Inflammatory macrophage treated with lipopolysaccharide for 4 hours (primary cell): ENCODE measurements at regions not wholly inside any gene's neighbourhood (a gene's known extent, or its start where the extent isn't known, plus 50 kb on each side); places are given as distances from the start of the nearest gene placed in this dataset.
A peak's percentile ranks its signal among the peaks of the same experiment; 100 is the strongest.

Experiments used
- DNase-seq: peaks from one replicate; pipeline ENCODE4 v3.0.0-alpha.2; 2020

DNA sequence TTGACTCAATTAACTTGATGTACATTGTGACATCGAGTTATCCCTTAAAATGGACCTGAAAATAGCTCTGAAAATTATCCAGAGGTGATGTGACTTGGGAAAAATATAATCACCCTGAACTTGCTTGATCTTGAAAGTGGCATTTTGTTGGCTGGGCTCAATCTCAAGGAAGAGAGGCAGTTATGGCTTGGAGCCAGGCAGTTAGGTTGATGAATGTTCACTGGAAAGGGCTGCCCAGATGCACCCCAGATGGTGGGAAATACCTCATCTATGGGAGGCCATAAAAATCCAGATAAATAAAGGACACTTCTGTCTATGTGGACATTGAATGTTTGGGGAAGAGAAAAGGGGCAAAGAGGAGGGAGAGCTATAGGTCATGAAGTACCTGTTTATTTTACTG lies 55.7 kb upstream of the OR5AN1 start:
- DNase-seq: no peak

GRCh38 chr11:59295435-59295834 lies 63.3 kb upstream of the OR5AN1 start:
- no peak for DNase-seq

DNA sequence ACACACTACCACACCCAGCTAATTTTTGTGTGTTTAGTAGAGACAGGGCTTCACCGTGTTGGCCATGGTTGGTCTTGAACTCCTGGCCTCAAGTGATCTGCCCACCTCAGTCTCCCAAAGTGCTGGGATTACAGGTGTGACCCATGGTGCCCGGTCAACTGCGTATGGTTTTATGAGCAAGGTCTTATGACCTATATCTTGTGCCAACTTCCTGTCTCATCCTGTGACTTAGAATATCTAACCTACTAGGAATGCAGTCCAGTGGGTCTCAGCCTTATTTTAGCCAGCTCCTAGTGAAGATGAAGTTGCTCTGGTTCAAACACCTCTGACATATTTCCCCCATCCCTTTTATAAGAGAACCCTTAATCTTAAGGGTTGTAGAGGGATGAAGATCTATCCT lies 66.1 kb upstream of the OR5AN1 start:
- no peak for DNase-seq

DNA sequence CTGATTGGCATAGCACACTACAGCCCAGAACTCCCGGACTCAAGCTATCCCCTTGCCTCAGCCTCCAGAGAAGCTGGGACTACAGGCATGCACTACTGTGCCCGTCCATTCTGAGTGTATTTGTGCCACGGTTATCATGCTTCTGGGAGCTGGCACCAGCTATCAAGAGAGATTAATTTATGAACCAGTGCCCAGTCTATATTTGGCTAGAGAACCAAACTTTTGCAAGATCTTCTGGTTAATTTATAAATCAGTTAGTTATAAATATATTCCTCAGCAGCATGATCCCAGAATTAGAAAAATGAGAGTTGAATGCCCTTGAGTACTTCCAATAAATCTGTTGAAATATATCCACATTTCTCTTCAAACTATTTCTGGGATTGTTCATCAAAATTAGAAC lies 67.5 kb upstream of the OR5AN1 start:
- DNase-seq: no peak

DNA sequence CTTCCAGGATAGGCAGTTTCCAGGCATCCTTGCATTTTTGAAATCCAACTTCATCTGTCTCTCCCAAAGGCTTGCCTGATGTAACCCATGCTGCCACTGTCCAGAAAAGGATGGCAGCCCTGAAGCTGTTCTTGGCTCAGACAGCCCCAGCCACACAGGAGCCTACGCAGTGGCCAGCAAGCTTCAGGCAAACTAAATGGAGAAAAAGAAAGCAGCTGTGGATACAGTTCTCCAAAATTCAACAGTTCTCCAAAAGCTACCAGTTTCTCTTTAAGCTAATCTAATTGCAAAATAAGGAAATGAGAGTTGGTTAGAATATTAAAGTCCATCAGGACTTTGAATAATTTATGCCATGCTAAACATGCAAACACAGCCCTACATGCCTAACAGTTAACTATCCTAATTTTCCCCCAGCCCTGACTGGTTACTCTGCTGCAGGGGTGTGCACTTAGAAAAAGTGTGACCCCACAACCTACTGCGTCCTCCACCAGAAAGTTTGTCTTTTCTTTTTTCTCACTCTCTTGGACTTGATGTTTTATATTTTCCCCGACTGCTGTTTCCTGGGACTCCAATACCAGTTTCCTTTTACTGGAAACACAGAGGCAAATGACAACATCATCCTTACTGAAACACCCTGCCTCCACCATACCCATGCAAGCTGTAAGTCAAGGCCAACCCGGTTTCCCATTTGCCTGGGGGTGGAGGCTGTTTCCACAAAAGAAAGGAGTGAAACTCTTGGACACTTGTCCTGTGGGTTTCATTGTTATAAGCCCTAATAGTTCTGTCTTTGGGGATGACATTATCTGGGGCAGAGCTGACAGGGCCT lies 69.1 kb upstream of the OR5AN1 start:
- peak; percentile 83 for DNase-seq

DNA sequence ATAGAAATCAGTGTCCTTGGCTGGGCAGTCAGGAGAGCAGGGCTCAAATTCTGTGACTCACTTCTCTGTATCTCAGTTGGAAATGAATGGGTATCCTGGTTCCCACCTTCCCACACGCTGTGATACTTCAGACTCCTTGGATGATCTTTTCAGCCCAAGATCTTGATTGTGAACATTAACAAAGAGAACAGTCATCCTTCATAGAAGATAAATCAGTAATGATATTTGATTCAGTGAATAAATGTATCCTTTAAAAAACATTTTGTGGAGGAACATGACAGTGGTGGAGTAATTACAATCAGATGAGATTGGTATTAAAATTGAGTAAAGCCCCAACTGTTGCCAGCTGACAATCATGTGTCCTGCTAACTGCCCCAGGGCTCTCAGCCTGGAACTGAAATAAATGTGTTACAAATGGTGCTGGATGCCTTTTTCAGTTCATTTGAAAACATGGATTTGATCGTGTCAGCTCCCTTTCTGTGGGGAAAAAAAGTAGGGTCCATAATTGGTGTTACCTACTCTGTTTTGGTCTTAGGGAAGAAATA lies 72.9 kb upstream of the OR5AN1 start:
- no peak for DNase-seq

DNA sequence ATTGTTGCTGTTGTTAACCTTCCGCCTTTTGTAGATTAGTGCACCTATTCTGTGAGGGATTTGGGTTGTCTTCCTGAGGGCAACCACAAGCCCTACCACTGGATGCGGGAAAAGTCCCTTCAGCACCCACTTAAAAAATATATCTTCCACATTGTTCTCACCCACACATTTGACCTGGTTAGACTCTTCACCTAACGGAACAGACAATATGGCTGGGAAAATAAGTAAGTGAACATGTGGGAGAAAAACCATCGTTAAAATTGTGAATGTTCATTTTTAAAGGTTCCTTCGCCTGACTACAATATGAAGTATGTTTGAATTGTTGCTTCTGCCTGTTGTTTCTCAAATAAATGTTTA lies 72.0 kb upstream of the MPEG1 start:
- DNase-seq: no peak

DNA sequence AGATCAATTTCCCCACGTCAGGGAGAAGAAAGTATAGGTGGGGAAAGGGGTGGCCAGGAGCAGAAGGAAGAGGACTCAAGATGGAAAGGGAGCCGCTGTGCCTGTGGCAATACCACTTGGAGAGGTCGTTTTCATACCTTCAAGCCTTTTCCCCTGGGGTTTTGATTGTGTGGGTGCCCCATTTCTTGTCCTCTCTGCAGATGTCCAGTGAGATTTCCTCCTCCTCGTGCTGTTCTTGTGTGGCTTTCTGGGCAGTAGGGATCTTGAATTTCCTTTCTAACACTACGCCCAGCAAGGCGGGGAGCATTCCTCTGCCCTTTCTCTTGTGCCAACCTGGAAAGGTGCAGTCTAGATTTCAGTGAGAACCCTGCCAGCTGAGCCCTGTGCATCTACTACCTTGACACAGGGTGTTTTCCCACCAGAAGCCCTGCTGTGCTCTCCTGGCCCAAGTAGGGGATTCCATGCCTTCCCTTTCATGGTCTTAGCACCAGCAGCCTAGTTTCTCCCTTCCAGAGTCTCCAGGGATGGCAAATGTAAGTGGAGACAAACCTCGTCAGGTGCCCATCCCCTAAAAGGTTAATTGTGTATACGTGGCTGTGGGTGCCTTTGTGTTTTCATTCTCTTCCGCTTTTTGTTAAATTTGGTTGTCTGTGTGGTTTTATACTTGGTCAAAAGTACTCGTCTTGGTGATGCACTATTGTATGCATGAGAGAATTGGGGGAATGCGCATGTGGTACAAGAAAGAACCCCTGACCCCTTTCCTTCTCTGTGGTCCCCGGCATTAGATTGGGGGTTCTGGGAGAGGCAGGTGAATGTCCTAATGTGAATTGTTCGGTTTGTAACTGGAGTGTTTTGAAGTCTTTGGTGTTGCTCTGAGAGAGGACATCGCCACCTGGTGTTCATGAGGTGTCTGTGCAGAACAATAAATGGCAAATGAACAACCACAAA lies 71.4 kb upstream of the MPEG1 start:
- DNase-seq: peak; percentile 68

DNA sequence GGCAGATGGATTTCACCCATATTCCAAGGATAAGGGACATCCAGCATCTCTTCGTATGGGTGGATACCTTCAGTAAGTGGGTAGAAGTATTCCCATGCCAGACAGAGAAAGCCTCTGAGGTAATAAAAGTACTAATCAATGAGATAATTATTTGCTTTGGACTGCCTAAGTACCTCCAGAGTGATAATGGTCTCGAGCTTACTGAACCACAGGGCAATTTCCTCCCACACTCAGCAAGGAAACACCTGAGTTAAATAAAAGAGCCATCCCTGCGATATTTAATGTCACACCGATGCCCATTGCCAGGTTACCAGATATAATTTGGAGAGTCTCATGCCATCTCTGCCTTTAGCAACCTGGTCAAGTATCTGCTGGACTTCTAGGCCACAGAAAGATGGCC lies 70.6 kb upstream of the MPEG1 start:
- no peak for DNase-seq

- peak; percentile 41 for DNase-seq
These were observed 68.5 kb upstream of the MPEG1 start for GRCh38 chr11:59281177-59281576.

GRCh38 chr11:59273373-59273841 lies 60.7 kb upstream of the MPEG1 start:
- DNase-seq: peak; percentile 74

- peak; percentile 33 for DNase-seq
These were observed 60.1 kb upstream of the MPEG1 start for GRCh38 chr11:59272771-59273372.

- DNase-seq: no peak
These were observed 59.1 kb upstream of the MPEG1 start for GRCh38 chr11:59271811-59272327.

DNA sequence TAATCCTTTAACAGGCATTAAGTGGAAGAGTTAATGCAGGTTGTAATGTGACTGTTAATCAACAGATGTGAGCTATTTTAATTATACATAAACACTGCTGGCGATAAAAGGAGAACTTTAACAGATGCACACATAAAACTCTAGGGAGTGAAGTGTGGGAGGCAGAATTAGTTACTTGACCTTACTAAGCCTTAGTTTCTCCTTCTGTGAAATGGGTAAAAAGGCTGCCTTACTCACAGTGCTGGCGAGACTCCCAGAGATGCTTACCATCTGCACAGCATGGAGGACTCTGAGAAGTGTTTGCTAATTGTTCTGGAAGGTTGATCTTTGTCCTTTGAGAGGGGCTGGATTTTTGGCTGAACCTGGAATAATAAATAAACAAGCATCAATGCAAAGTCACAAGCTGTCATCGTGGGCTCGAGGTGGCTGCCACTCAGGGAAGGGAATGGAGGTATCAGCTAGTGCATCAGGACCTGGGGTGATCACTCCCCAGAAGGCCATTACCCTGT lies 58.6 kb upstream of the MPEG1 start:
- DNase-seq: no peak

DNA sequence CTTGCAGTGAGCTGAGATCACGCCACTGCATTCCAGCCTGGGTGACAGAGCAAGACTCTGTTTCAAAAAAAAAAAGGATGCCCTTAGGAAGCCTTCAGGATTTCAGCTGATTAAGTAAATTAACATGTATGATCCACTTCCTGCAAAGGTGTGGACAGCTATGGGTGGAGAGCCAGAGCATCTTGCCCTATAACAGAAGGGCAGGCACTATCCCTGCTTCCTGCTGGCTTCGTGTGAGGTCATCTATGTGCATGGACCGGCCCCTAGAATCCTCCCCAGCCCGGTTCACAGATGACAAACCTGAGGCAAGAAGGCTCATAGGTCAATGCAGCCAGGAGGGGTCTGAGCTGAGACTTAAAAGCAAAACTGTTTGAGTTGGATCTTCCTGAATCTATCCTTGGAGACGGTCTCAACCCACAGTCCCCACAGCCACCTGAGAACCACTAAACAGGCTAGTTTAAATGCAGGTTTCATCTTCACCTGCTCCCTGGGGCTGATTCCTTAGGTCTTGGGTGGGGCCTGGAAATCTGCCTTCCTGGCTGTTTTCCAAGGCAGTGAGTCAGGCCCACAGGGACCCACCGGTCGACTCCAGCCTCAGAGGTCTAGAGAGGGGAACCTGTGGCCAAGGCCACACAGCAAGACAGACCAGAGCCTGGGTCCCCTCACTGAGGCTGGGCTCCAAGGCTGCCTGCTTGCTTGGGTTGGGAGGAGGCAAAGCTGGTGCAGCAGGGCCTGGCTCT lies 55.2 kb upstream of the MPEG1 start:
- no peak for DNase-seq

DNA sequence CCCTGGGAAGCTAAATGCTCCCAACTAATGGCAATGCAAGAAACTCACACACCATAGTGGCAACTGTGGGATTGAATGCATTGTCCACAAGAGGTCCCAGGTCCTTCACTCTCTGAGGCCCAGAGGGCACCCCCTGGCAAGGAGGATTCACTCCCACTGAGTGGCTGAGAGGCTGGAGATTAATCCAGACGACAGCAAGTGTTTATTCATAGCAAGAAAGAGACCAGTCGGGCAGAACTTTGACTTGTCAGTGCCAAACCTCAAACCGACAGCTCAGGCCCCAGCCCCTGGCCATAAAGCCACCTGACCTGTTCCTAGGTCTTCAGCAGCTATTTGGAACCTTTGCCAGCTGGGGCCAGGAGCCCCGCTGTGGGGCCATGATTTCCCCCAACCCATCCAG lies 54.5 kb upstream of the MPEG1 start:
- DNase-seq: no peak

DNA sequence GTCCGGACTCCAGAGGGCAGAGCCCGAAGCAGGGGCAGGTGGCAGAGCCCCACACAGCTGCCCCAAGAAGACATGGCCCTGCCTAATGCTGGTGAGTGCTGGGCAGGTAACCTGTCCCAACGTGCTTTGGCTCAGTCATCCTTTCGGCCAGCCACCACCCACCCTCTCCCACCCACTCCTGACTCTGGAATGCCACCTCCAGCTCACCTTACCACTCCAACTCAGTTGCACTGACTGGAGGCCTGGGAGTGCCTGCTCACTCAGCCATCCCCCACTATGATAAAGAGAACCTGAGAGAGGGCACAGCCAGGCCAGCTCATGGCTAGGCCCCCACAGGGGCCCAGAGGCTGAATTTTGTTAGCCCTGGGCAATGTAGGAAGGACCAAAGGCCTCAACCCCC lies 53.8 kb upstream of the MPEG1 start:
- no peak for DNase-seq

- no peak for DNase-seq
These were observed 53.0 kb upstream of the MPEG1 start for GRCh38 chr11:59265735-59266134.

DNA sequence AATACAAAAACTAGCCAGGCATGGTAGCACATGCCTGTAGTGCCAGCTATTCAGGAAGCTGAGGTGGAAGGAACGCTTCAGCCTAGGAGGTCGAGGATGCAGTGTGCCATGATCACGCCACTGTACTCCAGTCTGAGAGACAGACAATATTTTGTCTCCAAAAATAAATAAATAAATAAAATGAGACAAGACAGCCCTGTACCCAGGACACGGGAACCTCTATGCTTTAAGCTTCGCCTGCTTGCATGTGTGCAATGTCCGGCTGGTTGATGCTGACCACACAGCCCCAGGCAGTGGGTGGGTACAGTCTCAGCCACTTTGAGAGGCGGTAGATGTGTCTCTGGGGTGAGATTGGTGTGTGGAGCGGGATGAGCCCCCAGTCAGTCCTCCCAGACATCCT lies 52.0 kb upstream of the MPEG1 start:
- no peak for DNase-seq

DNA sequence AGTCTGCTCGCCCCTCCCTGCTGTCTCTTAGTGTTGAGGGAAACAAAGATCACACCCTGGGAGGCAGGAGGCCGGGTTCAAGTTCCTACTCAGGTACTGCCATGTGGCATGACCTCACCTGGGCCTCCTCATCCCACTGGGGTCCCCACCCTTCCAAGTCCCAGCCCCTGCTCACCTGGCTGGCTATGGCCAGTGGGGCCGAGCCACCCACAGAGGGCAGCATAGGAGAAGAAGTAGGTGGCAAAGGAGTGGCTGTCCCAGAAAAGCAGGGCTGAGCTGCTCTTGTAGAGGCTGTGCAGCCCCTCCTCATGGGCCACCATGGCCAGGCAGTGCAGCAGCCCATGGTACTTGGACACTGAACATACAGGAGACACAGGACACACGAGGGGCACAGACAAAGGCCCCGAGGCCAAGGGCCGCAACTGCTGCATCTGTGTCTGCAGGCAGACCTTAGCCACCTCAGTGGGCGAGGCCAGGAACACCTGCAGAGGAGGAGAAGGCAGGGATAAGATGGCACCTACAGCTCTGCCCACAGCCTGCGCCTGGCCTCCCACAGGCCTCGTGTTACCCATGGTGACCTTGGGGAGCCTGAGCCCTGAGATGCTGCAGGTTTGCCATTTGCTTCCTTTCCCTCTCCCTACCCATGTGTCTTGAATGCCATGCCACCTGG lies 50.6 kb upstream of the MPEG1 start:
- no peak for DNase-seq
